GM19452 (cell line): ENCODE measurements at regions not wholly inside any gene's neighbourhood (a gene's known extent, or its start where the extent isn't known, plus 50 kb on each side); places are given as distances from the start of the nearest gene placed in this dataset.

Source experiments
- ATAC-seq: cut with Tn5 transposase; IDR thresholded peaks from one replicate; pipeline ENCODE4 v1.9.1; 2021; ENCODE audit not compliant: unreplicated experiment

GRCh38 chr2:56444339-56444738 is 260.5 kb downstream of the CCDC85A start:
- no peak for ATAC-seq

- no peak for ATAC-seq
These were observed 264.7 kb downstream of the CCDC85A start for GRCh38 chr2:56448403-56449001.

GRCh38 chr2:56449002-56449431 is 265.2 kb downstream of the CCDC85A start:
- no peak for ATAC-seq

GRCh38 chr2:56449449-56449860 is 265.7 kb downstream of the CCDC85A start:
- no peak for ATAC-seq

DNA sequence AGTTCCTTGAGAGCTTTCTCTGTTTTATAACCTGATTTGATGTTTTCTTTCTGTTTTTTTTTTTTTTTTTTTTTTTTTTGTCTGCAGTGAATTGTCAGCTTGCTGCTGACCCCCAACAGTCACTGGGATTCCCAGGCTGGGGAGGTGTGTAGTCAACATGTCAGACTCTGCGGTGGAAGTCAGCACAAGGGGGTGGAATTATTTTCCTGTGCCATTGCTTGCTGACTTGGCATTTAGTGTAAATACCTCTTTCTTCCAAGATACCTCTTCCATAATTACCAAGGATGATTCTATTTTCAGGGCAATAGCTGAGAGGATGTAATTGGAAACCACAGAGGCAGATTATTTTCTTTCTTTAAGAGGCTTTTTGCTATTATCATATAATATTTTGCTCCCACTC is 266.3 kb downstream of the CCDC85A start:
- no peak for ATAC-seq

GRCh38 chr2:56450772-56451171 is 267.0 kb downstream of the CCDC85A start:
- no peak for ATAC-seq

DNA sequence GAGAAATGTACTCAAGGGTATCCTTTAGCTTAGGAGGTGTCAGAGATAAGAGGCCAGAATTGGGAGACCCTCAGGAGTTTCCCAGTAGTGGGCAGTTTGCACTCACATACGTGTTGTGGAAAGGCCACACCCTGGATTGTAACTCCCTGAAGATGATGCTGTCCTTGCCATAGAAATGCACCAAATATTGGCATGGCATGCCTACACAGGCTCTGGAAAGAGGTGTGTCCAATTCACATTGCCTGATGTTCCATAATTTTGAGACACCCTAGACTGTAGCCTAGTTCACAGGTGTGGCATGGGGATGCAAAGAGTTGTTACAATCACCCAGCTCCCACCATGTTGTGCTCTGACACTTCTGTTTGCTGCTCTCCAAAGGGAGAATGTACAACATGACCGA is 271.9 kb downstream of the CCDC85A start:
- no peak for ATAC-seq

GRCh38 chr2:56456791-56457190 is 273.0 kb downstream of the CCDC85A start:
- no peak for ATAC-seq

DNA sequence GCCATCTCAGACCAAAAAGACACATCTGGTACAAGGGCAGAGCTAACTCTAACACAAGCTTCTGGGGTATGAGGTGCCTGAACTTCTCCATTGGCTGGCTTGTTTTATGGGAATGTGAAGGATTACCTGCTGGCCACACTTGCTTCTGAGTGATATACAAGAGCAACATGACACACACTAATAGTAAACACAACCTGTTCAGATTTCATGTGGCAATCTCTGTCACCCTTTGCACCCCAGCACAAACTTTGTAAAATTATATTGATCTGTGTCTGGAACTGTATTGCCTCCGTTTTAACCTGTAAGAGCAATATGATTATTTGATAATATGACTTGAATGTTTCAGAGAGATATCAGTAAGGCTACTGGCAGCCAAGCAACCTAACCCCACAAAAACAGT is 276.7 kb downstream of the CCDC85A start:
- ATAC-seq: no peak

GRCh38 chr2:56464066-56464465 is 280.3 kb downstream of the CCDC85A start:
- ATAC-seq: no peak

GRCh38 chr2:56464613-56465012 is 280.8 kb downstream of the CCDC85A start:
- ATAC-seq: no peak

GRCh38 chr2:56465491-56465890 is 281.7 kb downstream of the CCDC85A start:
- no peak for ATAC-seq

- no peak for ATAC-seq
These were observed 289.7 kb downstream of the CCDC85A start for GRCh38 chr2:56473524-56473923.

GRCh38 chr2:56474412-56475158 is 290.8 kb downstream of the CCDC85A start:
- ATAC-seq: no peak

GRCh38 chr2:56475191-56475590 is 291.4 kb downstream of the CCDC85A start:
- ATAC-seq: no peak

- ATAC-seq: no peak
These were observed 292.8 kb downstream of the CCDC85A start for GRCh38 chr2:56476509-56477071.

GRCh38 chr2:56478027-56478426 is 294.2 kb downstream of the CCDC85A start:
- ATAC-seq: no peak

- no peak for ATAC-seq
These were observed 299.3 kb downstream of the CCDC85A start for GRCh38 chr2:56483081-56483480.

GRCh38 chr2:56484906-56485305 is 301.1 kb downstream of the CCDC85A start:
- ATAC-seq: no peak

DNA sequence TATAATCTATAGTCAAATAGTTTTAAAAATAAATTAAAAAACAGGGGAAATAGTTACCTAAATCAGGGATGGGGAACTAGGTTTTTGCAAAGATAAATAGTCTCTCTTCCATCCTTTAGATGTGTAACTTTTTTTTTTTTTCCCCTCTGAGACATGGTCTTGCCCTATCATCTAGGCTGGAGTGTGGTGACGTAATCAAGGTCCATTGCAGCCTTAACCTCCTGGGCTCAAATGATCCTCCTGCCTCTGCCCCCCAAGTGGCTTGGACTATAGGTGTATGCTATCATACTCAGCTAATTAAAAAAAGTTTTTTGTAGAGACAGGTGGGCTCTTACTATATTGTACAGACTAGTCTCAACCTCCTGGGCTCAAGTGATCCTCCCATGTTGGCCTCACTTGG is 316.5 kb downstream of the CCDC85A start:
- no peak for ATAC-seq

DNA sequence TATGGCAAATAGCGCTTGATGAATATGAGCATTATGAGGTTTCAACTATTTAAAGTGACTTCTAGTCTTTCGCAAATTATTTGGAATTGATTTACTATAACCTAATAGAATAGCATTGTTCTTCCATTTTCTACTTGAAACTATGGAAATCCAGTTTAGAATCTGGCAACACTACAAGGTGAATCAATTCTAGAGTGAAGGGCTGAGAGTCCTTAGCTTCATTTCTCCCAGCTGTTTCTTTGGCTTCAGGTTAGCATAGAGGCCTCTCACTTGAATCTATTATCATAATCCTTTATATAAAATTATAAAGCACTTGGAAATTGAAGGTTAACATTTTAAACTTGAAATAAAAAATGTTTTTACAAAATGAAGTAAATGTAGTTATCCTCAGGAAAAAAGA is 318.8 kb downstream of the CCDC85A start:
- ATAC-seq: no peak

- no peak for ATAC-seq
These were observed 322.1 kb downstream of the CCDC85A start for GRCh38 chr2:56505885-56506284.
